ENCODE measurements at regions not wholly inside any gene's neighbourhood (a gene's known extent, or its start where the extent isn't known, plus 50 kb on each side); places are given as distances from the start of the nearest gene placed in this dataset.
A peak's percentile ranks its signal among the peaks of the same experiment; 100 is the strongest.
"Not testable (repeated sequence)": the region's sequence is repeated elsewhere in the genome, so short reads cannot be mapped to it uniquely, and the experiment has no call there.

GRCh38 chr12:33514893-33515292, 75.3 kb upstream of the SYT10 start:
- DNase-seq: no peak

GRCh38 chr12:33519566-33519965, 79.9 kb upstream of the SYT10 start:
- no peak for DNase-seq

GRCh38 chr12:33520505-33521302, 81.1 kb upstream of the SYT10 start:
- DNase-seq: not testable (repeated sequence)

GRCh38 chr12:33529031-33529430, 89.4 kb upstream of the SYT10 start:
- DNase-seq: no peak

GRCh38 chr12:33529810-33530209, 90.2 kb upstream of the SYT10 start:
- DNase-seq: no peak

GRCh38 chr12:33531261-33531660, 91.6 kb upstream of the SYT10 start:
- DNase-seq: no peak

GRCh38 chr12:33533527-33533926, 93.9 kb upstream of the SYT10 start:
- no peak for DNase-seq

- DNase-seq: no peak
These were observed 96.8 kb upstream of the SYT10 start for GRCh38 chr12:33536431-33536830.

GRCh38 chr12:33546004-33546403, 106.4 kb upstream of the SYT10 start:
- DNase-seq: no peak

GRCh38 chr12:33547084-33547483, 107.5 kb upstream of the SYT10 start:
- no peak for DNase-seq

- not testable (repeated sequence) for DNase-seq
These were observed 110.6 kb upstream of the SYT10 start for GRCh38 chr12:33550214-33550613.

- DNase-seq: no peak
These were observed 111.4 kb upstream of the SYT10 start for GRCh38 chr12:33551006-33551405.

GRCh38 chr12:33555128-33555527, 115.5 kb upstream of the SYT10 start:
- no peak for DNase-seq

- no peak for DNase-seq
These were observed 121.1 kb upstream of the SYT10 start for GRCh38 chr12:33560653-33561208.

GRCh38 chr12:33562401-33562800, 122.8 kb upstream of the SYT10 start:
- DNase-seq: no peak

GRCh38 chr12:33566403-33566802, 126.8 kb upstream of the SYT10 start:
- DNase-seq: no peak

GRCh38 chr12:33575346-33575745, 135.7 kb upstream of the SYT10 start:
- no peak for DNase-seq

- no peak for DNase-seq
These were observed 142.0 kb upstream of the SYT10 start for GRCh38 chr12:33581613-33582122.

- no peak for DNase-seq
These were observed 147.0 kb upstream of the SYT10 start for GRCh38 chr12:33586576-33586975.

- peak; percentile 50 for DNase-seq
These were observed 147.7 kb upstream of the SYT10 start for GRCh38 chr12:33587354-33587753.

- DNase-seq: peak; percentile 56
These were observed 148.4 kb upstream of the SYT10 start for GRCh38 chr12:33587784-33588712.

- DNase-seq: no peak
These were observed 149.2 kb upstream of the SYT10 start for GRCh38 chr12:33588725-33589405.

All from fibroblast of skin of right quadriceps (primary cell).